HG02870 (cell line): ENCODE measurements at regions not wholly inside any gene's neighbourhood (a gene's known extent, or its start where the extent isn't known, plus 50 kb on each side); places are given as distances from the start of the nearest gene placed in this dataset.

Experiments
- ATAC-seq: cut with Tn5 transposase; IDR thresholded peaks from one replicate; pipeline ENCODE4 v1.9.1; 2021; ENCODE audit warnings: mild to moderate bottlenecking, moderate library complexity; ENCODE audit not compliant: unreplicated experiment

GRCh38 chr6:147806697-147807096, 298.2 kb downstream of the SAMD5 start:
- no peak for ATAC-seq

DNA sequence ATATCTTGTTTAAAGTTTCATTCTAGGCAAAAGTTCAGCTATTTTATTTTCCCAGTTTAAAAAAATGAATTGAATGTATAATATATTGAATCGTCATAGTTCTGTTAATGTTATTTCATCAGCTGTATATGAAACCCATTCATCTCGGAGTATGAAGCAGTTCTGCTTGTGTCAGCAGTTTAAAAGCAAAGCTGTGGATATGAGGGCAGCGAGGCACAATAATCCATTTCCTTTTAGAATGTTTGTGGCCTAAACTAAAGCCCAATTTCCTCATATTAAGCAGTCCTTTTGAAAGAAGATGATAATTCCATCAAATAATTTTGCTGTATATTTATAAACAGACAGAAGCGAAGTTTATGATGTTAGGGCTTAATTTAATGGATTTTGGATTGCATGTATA, 300.1 kb downstream of the SAMD5 start:
- ATAC-seq = no peak

- ATAC-seq = no peak
These were observed 303.6 kb downstream of the SAMD5 start for GRCh38 chr6:147811913-147812629.

GRCh38 chr6:147817042-147817689, 308.7 kb downstream of the SAMD5 start:
- ATAC-seq = no peak

- no peak for ATAC-seq
These were observed 312.0 kb downstream of the SAMD5 start for GRCh38 chr6:147820520-147820919.

DNA sequence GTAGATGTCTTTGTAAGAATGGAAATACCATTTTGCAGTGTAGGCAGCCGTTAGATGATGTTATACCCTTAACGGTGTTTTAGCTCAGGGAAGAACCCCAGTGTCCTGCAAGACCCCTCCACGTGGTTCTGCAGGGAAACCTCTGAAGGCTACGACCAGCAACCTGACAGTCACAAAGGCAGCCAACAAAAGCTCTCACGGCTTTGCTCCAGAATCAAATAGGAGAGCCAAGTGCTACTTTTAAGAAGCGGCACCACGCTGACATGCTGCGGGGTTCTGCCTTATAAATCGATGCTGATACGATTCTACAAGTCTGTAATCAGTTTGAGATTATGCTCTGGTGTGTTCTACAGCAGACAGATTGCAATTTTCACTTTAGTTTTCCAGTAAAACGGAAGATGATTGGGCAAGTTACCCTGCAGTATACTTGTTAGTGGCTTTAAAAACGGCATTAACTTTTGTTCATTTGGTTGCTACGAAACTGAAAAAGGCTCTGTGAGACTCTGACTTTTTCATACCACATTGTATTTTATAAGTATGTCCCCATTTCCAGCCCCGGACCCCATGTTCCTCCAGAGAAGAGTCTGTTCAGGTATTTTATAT, 312.9 kb downstream of the SAMD5 start:
- no peak for ATAC-seq

DNA sequence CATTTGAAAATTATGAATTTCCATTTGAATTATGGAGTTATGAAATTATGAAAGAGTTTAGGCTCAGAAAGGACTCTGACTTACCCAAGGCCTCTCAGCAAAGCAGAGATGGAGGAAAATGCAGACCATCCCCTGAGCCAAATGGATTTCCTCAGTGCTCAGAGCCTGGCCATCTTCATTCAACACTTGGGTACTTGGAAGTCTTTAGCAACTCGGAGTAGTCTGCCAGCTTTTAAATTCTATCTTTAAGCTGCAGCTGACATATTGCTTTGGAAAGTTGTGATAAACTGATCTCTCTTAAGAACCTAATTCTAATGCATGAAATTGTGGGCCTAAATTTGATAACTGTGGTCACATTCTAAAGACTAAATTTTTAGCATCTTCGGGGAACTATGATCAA, 315.4 kb downstream of the SAMD5 start:
- ATAC-seq = no peak

GRCh38 chr6:147825848-147826247, 317.4 kb downstream of the SAMD5 start:
- ATAC-seq = no peak

DNA sequence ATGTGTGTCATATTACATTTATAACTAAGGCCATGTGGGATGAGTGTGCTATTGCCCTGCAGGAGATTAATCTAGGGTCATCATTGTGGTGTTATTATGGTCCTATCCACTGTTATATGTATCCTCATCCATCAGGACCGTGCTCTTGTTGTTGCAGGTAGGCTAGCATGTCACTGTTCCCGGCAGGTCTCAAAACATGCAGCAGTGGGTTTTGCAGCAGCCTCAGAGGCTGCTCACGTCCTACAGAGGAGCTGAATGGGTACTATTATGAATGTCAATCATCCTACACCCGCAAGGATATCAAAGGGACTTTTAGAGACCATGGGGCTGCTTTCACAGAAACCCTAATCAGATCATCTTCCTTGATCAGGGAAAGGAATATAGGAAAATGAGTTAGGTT, 318.2 kb downstream of the SAMD5 start:
- no peak for ATAC-seq

DNA sequence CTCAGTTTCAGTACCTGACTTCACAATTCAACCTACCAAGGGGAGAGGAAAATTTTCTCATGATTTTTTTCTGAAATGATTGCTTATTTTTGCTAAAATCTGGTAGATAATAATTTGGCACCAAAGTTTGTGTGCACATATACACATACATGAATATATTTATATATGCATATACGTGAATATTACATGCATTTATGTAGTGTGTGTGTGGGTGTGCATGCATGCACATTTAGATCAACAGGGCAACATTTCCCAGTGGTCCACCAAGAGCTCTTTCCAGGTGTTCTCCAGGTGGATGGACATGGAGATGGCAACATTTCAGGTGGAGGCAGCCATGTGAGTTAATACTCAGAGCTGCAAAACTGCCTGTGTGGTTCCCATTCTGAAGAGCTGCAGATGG, 320.9 kb downstream of the SAMD5 start:
- no peak for ATAC-seq

GRCh38 chr6:147829835-147830234, 321.3 kb downstream of the SAMD5 start:
- ATAC-seq = no peak

- no peak for ATAC-seq
These were observed 322.9 kb downstream of the SAMD5 start for GRCh38 chr6:147831356-147831755.

DNA sequence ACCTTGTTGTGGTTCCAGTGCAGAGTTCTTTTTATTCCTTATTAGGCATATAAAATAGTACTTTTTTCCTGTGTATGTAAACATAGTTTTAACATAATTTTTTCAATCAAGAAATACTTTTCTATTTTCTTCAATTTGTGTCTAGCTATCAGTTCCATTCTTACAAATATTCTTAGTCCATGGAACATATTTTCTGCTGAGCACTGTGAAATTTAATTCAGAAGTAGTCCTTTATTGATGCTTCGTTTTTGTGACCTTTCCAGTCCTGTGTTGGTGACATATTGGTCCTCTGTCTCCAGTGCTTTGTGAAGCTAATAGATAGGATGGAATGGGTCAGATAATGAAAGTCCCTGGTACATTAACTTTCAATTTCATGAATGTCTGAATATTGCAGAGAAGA, 325.1 kb downstream of the SAMD5 start:
- no peak for ATAC-seq

GRCh38 chr6:147834084-147834776, 325.7 kb downstream of the SAMD5 start:
- ATAC-seq = no peak

DNA sequence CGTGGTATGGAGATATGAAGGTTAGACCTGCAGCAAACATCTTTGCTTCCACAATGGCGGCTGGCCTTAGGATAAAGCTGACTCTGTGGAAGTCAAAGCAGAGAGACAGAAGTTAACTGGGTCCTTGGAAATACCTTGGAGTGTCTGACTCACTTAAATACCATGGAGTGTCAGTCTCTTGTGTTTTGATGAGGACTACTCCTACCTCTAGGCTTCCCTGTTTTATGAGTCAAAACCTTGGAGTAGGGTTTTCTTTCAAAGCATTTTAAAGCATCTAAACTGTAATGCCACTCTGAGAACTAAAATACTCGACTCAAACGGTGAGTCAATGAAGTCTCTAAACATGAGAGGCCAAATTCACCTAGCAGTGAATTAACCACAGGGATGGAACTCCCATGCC, 329.1 kb downstream of the SAMD5 start:
- no peak for ATAC-seq

- ATAC-seq = no peak
These were observed 331.5 kb downstream of the SAMD5 start for GRCh38 chr6:147839708-147840610.

DNA sequence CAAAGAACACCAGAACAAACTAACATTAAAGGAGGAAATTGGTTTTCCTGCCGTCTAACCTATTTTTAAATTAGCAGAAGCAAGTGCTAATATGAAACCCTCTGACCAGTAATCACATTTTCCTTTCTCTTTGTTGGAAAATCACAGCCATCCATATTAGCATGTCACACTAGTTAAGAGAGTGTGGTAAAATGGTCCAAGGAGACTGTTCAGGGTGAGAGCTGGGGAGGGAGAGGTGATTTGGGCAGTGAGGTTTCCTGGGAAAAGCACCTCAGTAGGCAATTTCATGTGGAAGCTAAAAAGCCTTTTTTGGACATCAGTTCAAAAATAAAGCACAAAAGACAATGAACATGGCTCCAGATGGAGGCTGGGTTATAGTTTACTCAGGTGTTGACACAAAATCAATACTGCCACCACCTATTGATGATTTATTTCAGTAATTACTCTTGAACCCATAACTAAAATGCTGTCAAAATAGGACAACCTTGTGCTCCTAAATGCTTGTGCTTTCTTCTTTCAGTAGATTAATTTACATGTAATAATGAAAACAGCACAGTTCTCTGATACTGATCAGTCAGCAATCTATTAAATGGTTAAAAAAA, 333.2 kb downstream of the SAMD5 start:
- ATAC-seq = no peak

GRCh38 chr6:147849401-147850330, 341.2 kb downstream of the SAMD5 start:
- ATAC-seq = no peak

DNA sequence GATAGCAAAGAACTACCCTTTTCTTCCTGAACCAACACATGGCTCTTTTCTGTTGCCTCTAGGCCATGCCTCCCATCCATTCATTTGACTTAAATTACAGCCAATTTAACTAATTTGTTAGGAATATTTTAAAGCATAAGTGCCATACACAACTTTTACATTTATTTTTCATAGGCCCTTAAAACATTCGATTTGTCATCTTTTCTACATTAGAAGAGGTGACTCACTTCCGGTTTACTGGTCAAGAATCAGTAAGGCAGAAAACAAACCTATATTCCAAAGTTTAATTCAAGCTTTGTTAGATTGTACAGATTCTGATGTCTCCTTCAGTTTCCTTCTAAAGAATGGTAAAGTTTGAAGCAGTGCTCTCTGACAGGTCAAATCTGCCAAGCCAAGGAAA, 344.3 kb downstream of the SAMD5 start:
- no peak for ATAC-seq
